ENCODE measurements at regions not wholly inside any gene's neighbourhood (a gene's known extent, or its start where the extent isn't known, plus 50 kb on each side); places are given as distances from the start of the nearest gene placed in this dataset.

GRCh38 chr6:164258421-164258820 lies 843.9 kb downstream of the QKI start:
- H3K4me3 ChIP-seq (ENCODE audit: low read length): no peak overlapping the region
- H3K9me2 ChIP-seq (ENCODE audit: insufficient read depth, low read length): no peaks in the 10 kb centered on the region
- no peak overlapping the region for H3K4me2 ChIP-seq (ENCODE audit: low read length)
- H3K79me2 ChIP-seq (replicated peaks; ENCODE audit: insufficient read depth, low read length): no peaks in the 10 kb centered on the region
- no peaks in the 10 kb centered on the region for H3K36me3 ChIP-seq (ENCODE audit: insufficient read depth, low read length)
- H3K9me3 ChIP-seq (ENCODE audit: low read length): no peaks in the 10 kb centered on the region
- H3K9ac ChIP-seq (ENCODE audit: low read length): no peak overlapping the region
- no peaks in the 10 kb centered on the region for H3K27me3 ChIP-seq (ENCODE audit: insufficient read depth, low read depth, low read length)
- H4K20me1 ChIP-seq (ENCODE audit: insufficient read depth): no peaks in the 10 kb centered on the region
- TF ChIP-seq EP300 (conservative IDR thresholded peaks at IDR 0.05; ENCODE audit: poor library complexity, severe bottlenecking): no peak
- TF ChIP-seq CTCF (IDR thresholded peaks at IDR 0.05; ENCODE audit: poor library complexity, severe bottlenecking): no peak
- no peak for TF ChIP-seq TAF1 (IDR thresholded peaks at IDR 0.05; ENCODE audit: low read depth)
- no peak for TF ChIP-seq EZH2 (IDR thresholded peaks at IDR 0.05; ENCODE audit: borderline replicate concordance, insufficient read depth, low read length, poor library complexity, severe bottlenecking)
- no peak for TF ChIP-seq MXI1 (conservative IDR thresholded peaks at IDR 0.05; ENCODE audit: poor library complexity, severe bottlenecking)
- no peak for TF ChIP-seq POLR2AphosphoS5 (IDR thresholded peaks at IDR 0.05)
- TF ChIP-seq RAD21 (conservative IDR thresholded peaks at IDR 0.05): no peak
- TF ChIP-seq SMC3 (conservative IDR thresholded peaks at IDR 0.05; ENCODE audit: poor library complexity): no peak
- no peak for TF ChIP-seq REST (IDR thresholded peaks at IDR 0.05; ENCODE audit: borderline replicate concordance)
- H3F3A ChIP-seq (ENCODE audit: insufficient read depth, low read length, poor library complexity, severe bottlenecking): no peaks in the 10 kb centered on the region
- H3K27ac ChIP-seq (ENCODE audit: low read length): no peak overlapping the region
- H2AFZ ChIP-seq (ENCODE audit: low read depth, low read length): no peak overlapping the region

- no peaks in the 10 kb centered on the region for H3K27me3 ChIP-seq (ENCODE audit: insufficient read depth, low read depth, low read length)
These were observed 838.4 kb downstream of the QKI start for GRCh38 chr6:164252948-164253347.

More at GRCh38 chr6:164252948-164253347, 838.4 kb downstream of the QKI start:
- Histone ChIP-seq H4K20me1 (ENCODE audit: insufficient read depth) (no peaks in the 10 kb centered on the region), H3K4me3 (ENCODE audit: low read length) (no peak overlapping the region), H3F3A (ENCODE audit: insufficient read depth, low read length, poor library complexity, severe bottlenecking) (no peaks in the 10 kb centered on the region), H3K4me2 (ENCODE audit: low read length) (no peak overlapping the region), H3K9ac (ENCODE audit: low read length) (no peak overlapping the region), H3K9me3 (ENCODE audit: low read length) (no peaks in the 10 kb centered on the region), H2AFZ (ENCODE audit: low read depth, low read length) (no peak overlapping the region), H3K79me2 (replicated peaks; ENCODE audit: insufficient read depth, low read length) (no peaks in the 10 kb centered on the region), H3K9me2 (ENCODE audit: insufficient read depth, low read length) (no peaks in the 10 kb centered on the region), H3K27ac (ENCODE audit: low read length) (no peak overlapping the region), H3K36me3 (ENCODE audit: insufficient read depth, low read length) (no peaks in the 10 kb centered on the region)
- TF ChIP-seq POLR2AphosphoS5 (IDR thresholded peaks at IDR 0.05): no peak
- no peak for TF ChIP-seq RAD21 (conservative IDR thresholded peaks at IDR 0.05)
- no peak for TF ChIP-seq CTCF (IDR thresholded peaks at IDR 0.05; ENCODE audit: poor library complexity, severe bottlenecking)
- TF ChIP-seq EZH2 (IDR thresholded peaks at IDR 0.05; ENCODE audit: borderline replicate concordance, insufficient read depth, low read length, poor library complexity, severe bottlenecking): no peak
- no peak for TF ChIP-seq TAF1 (IDR thresholded peaks at IDR 0.05; ENCODE audit: low read depth)
- no peak for TF ChIP-seq MXI1 (conservative IDR thresholded peaks at IDR 0.05; ENCODE audit: poor library complexity, severe bottlenecking)
- no peak for TF ChIP-seq SMC3 (conservative IDR thresholded peaks at IDR 0.05; ENCODE audit: poor library complexity)
- TF ChIP-seq EP300 (conservative IDR thresholded peaks at IDR 0.05; ENCODE audit: poor library complexity, severe bottlenecking): no peak
- TF ChIP-seq REST (IDR thresholded peaks at IDR 0.05; ENCODE audit: borderline replicate concordance): no peak

Measured in neural cell (in vitro differentiated cells).